Neural cell (in vitro differentiated cells): ENCODE measurements at regions not wholly inside any gene's neighbourhood (a gene's known extent, or its start where the extent isn't known, plus 50 kb on each side); places are given as distances from the start of the nearest gene placed in this dataset.

Experiments used
- CTCF ChIP-seq: fragments of 450-650 bp; IDR thresholded peaks from 2 replicates; pipeline ENCODE4 v1.5.1; 2014; ENCODE audit warnings: antibody characterized with exemption, mild to moderate bottlenecking, moderate library complexity; ENCODE audit not compliant: poor library complexity, severe bottlenecking
- EZH2 ChIP-seq: fragments of 200-600, 300-800 bp; shearing (Covaris generic), sonication (generic); IDR thresholded peaks from 2 replicates; pipeline ENCODE4 v1.6.1; 2014; ENCODE audit warnings: antibody characterized with exemption, low read length, borderline replicate concordance, mild to moderate bottlenecking; ENCODE audit not compliant: insufficient read depth, poor library complexity, severe bottlenecking
- POLR2AphosphoS5 ChIP-seq: IDR thresholded peaks from 2 replicates; pipeline ENCODE4 v1.6.1; 2012
- REST ChIP-seq: IDR thresholded peaks from 2 replicates; pipeline ENCODE4 v1.6.1; 2012; ENCODE audit warnings: borderline replicate concordance
- TAF1 ChIP-seq: IDR thresholded peaks from 2 replicates; pipeline ENCODE4 v1.6.1; 2012; ENCODE audit warnings: low read depth

GRCh38 chr11:69992026-69992425, 86.1 kb upstream of the ANO1 start:
- TF ChIP-seq POLR2AphosphoS5, result no peak
- TF ChIP-seq TAF1, result no peak
- no peak for TF ChIP-seq REST
- no peak for TF ChIP-seq CTCF
- TF ChIP-seq EZH2, result no peak
